ENCODE measurements at regions not wholly inside any gene's neighbourhood (a gene's known extent, or its start where the extent isn't known, plus 50 kb on each side); places are given as distances from the start of the nearest gene placed in this dataset.
"Not testable (repeated sequence)": the region's sequence is repeated elsewhere in the genome, so short reads cannot be mapped to it uniquely, and the experiment has no call there.

DNA sequence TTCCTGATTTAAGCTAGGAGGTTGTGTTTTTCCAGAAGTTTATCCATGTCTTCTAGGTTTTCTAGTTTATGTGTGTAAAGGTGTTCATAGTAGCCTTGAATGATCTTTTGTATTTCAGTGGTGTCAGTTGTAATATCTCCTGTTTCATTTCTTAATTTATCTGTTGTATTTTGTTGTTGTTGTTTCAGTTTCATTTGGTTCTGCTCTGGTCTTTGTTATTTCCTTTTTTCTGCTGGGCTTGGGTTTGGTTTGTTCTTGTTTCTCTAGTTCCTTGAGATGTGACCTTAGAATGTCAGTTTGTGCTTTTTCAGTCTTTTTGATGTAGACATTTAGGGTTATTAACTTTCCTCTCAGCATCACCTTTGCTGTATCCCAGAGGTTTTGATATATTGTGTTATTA is 62.8 kb downstream of the SCP2D1 start:
- H3K27me3 ChIP-seq; H3K27ac ChIP-seq; H3K36me3 ChIP-seq (replicated peaks in 1 of 2); H3K4me3 ChIP-seq; intact Hi-C loops (cut with DNase I); DNase-seq; H3K4me1 ChIP-seq (replicated peaks in 1 of 2); H3K9me3 ChIP-seq (replicated peaks in 1 of 3): not testable (repeated sequence)

DNA sequence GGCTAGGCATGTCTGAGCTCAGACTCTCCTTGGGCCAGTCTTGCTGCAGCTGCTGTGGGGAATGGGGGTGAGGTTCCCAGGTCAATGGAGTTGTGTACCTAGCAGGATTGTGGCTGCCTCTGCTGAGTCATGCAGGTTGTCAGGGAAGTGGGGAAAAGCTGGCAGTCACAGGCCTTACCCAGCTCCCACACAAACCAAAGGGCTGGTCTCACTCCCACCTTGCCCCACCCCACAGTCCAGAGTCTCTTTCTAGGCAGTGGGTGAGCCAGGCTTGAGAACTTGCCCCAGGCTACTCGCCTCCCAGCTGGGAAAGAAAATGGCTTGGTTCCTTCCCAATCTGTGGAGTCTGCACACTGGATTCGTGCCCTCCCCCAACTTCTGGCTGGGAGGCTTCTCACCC is 65.7 kb downstream of the SCP2D1 start:
- DNase-seq, result no peak
- TF ChIP-seq, protein P1, sequence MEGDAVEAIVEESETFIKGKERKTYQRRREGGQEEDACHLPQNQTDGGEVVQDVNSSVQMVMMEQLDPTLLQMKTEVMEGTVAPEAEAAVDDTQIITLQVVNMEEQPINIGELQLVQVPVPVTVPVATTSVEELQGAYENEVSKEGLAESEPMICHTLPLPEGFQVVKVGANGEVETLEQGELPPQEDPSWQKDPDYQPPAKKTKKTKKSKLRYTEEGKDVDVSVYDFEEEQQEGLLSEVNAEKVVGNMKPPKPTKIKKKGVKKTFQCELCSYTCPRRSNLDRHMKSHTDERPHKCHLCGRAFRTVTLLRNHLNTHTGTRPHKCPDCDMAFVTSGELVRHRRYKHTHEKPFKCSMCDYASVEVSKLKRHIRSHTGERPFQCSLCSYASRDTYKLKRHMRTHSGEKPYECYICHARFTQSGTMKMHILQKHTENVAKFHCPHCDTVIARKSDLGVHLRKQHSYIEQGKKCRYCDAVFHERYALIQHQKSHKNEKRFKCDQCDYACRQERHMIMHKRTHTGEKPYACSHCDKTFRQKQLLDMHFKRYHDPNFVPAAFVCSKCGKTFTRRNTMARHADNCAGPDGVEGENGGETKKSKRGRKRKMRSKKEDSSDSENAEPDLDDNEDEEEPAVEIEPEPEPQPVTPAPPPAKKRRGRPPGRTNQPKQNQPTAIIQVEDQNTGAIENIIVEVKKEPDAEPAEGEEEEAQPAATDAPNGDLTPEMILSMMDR (IDR thresholded peaks at IDR 0.05), result no peak
- TF ChIP-seq POLR2A (IDR thresholded peaks at IDR 0.05), result no peak

DNA sequence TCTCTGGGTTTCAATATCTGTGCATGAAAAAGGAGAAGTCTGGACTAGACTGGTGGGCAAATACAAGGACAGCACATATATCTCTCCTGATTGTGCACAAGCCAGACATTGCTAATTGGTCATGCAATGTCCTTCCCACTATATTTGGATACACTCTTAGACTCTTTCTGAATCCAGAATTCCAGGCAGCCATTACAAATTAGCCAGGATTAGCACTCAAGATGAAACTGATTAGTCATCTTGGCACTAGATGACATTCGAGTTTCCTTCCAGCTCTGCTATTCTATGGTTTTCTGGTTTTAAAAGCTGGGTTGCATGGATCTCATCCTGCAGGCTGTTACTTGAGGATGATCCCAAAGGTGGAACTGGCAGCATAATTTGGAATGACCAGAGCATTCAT is 73.2 kb downstream of the SCP2D1 start:
- no peak for TF ChIP-seq POLR2A (IDR thresholded peaks at IDR 0.05)
- TF ChIP-seq, protein P1 (IDR thresholded peaks at IDR 0.05), result no peak
- no peak overlapping the region for H3K27ac ChIP-seq
- no peaks in the 10 kb centered on the region for H3K4me1 ChIP-seq (replicated peaks in 1 of 2)
- DNase-seq, result no peak
- H3K4me3 ChIP-seq, result no peak overlapping the region
- intact Hi-C loops (cut with DNase I), result no loop called here
- no peaks in the 10 kb centered on the region for H3K9me3 ChIP-seq (replicated peaks in 1 of 3)
- H3K27me3 ChIP-seq, result no peaks in the 10 kb centered on the region
- 21 to 50% (median 40%) methylated on average over 1 of the region's 1 CpG for WGBS, 4 donors
- no peaks in the 10 kb centered on the region for H3K36me3 ChIP-seq (replicated peaks in 1 of 2)

More for the DNA sequence above, 65.7 kb downstream of the SCP2D1 start:
- no peaks in the 10 kb centered on the region for H3K9me3 ChIP-seq (replicated peaks in 1 of 3)
- H3K4me1 ChIP-seq (replicated peaks in 1 of 2), result no peaks in the 10 kb centered on the region
- 73 to 90% (median 82%) methylated on average over 2 of the region's 2 CpGs for WGBS, 4 donors
- H3K27me3 ChIP-seq, result no peaks in the 10 kb centered on the region
- no peaks in the 10 kb centered on the region for H3K36me3 ChIP-seq (replicated peaks in 1 of 2)
- H3K4me3 ChIP-seq, result no peak overlapping the region
- H3K27ac ChIP-seq, result no peak overlapping the region
- intact Hi-C loops (cut with DNase I), result no loop called here

- no peaks in the 10 kb centered on the region for H3K36me3 ChIP-seq (replicated peaks in 1 of 2)
- H3K4me3 ChIP-seq, result no peak overlapping the region
- DNase-seq, result no peak
- H3K9me3 ChIP-seq (replicated peaks in 1 of 3), result no peaks in the 10 kb centered on the region
- WGBS, 4 donors, result 65 to 79% (median 74%) methylated on average over 7 of the region's 7 CpGs
- no peak overlapping the region for H3K27ac ChIP-seq
- no peaks in the 10 kb centered on the region for H3K27me3 ChIP-seq
- no peaks in the 10 kb centered on the region for H3K4me1 ChIP-seq (replicated peaks in 1 of 2)
- intact Hi-C loops (cut with DNase I), result loop anchor here in 1 of 2 donors (10.0 kb wide), 2 partner anchors 303 to 683 kb away; no protein-coding TSS in a partner anchor
- TF ChIP-seq, protein P1 (IDR thresholded peaks at IDR 0.05), result no peak
- no peak for TF ChIP-seq POLR2A (IDR thresholded peaks at IDR 0.05)
These were observed 88.6 kb downstream of the SCP2D1 start for GRCh38 chr20:18901980-18902737.

GRCh38 chr20:18904192-18904591 is 90.6 kb downstream of the SCP2D1 start:
- Histone ChIP-seq H3K27me3 (no peaks in the 10 kb centered on the region), H3K9me3 (replicated peaks in 1 of 3) (no peaks in the 10 kb centered on the region), H3K4me3 (no peak overlapping the region), H3K4me1 (replicated peaks in 1 of 2) (no peaks in the 10 kb centered on the region), H3K27ac (no peak overlapping the region), H3K36me3 (replicated peaks in 1 of 2) (no peaks in the 10 kb centered on the region)
- no peak for DNase-seq
- no peak for TF ChIP-seq POLR2A (IDR thresholded peaks at IDR 0.05)
- TF ChIP-seq, protein P1 (IDR thresholded peaks at IDR 0.05), result no peak
- intact Hi-C loops (cut with DNase I), result loop anchor here in 1 of 2 donors (10.0 kb wide), 2 partner anchors 301 to 681 kb away; no protein-coding TSS in a partner anchor
- 34 to 49% (median 37%) methylated on average over 4 of the region's 4 CpGs for WGBS, 4 donors

All from adrenal gland (tissue), 9 donors.